Caki2 (cell line): ENCODE measurements at regions not wholly inside any gene's neighbourhood (a gene's known extent, or its start where the extent isn't known, plus 50 kb on each side); places are given as distances from the start of the nearest gene placed in this dataset.

Experiments
- DNase-seq: peaks from one replicate; pipeline ENCODE4 v3.0.0-alpha.2; 2015; ENCODE audit warnings: low read depth
- in situ Hi-C: cut with HindIII; loops from 2 replicates; pipeline ENCODE4 v1.10.0; 2016; ENCODE audit warnings: low sequenced_read_pairs, low pct_unique_long_range_greater_than_20kb, mixed read lengths

- no peak for DNase-seq
- in situ Hi-C loops: no loop called here
These were observed 90.6 kb downstream of the TNFSF13B start for GRCh38 chr13:108360139-108360538.

DNA sequence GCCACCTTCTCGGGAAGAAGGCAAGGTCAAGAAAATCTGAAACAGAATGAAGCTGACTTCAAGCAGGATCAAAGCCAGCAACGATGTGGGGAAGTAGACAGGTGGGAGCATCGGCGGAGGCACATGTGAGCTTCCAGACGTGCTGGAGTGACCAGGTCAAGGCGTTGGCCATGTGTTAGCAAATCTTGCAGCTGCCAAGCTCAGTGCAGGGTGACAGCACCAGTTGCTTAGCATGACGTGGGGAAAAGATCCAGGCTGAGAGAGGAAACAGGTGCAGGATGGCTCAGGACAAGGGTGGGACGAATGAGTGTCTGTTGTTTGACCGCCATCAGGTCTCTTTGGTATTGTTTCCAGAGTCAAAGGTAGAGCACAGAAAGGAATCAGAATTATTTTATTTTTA lies 92.3 kb downstream of the TNFSF13B start:
- no peak for DNase-seq
- in situ Hi-C loops: no loop called here

DNA sequence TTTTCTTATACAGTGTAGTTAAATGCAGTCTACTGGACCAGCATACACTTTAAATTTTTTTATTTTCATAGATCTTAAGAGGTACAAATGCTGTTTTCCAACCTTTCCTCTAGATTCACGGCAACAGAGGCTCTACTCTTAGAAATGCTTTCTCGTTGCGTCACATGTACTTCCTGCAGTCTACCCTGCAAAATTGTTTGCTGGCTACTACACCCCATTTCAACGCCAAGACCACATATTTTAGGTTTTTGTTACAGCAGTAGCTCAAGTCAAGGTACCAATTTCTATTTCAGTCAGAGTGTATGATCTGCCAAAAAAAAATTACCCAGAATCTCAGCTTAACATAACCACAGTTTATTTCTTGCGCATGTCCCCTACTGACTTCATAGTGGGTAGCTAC lies 94.1 kb downstream of the TNFSF13B start:
- no peak for DNase-seq
- in situ Hi-C loops: no loop called here

- in situ Hi-C loops: no loop called here
- DNase-seq: no peak
These were observed 95.7 kb downstream of the TNFSF13B start for GRCh38 chr13:108365255-108365654.

- DNase-seq: no peak
- in situ Hi-C loops: no loop called here
These were observed 98.9 kb downstream of the TNFSF13B start for GRCh38 chr13:108368250-108368905.

DNA sequence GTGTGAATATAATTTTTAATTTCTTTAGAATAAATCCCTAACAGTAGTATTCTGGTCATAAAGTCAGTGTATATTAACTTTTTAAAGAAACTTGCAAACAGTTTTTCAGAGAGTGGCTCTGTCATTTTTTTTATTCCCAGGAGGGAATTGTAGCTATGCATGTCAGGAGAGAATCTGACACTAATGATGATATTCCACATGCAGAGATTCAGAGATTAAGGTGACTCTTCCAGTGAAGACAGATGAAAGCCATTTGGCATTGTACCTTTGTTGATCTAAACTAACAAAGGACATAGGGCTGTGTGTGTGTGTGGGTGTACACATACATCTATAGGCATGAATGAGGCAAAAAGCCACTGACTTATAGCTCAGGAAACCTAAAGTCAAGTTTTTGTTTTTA lies 99.9 kb downstream of the TNFSF13B start:
- no peak for DNase-seq
- in situ Hi-C loops: no loop called here

DNA sequence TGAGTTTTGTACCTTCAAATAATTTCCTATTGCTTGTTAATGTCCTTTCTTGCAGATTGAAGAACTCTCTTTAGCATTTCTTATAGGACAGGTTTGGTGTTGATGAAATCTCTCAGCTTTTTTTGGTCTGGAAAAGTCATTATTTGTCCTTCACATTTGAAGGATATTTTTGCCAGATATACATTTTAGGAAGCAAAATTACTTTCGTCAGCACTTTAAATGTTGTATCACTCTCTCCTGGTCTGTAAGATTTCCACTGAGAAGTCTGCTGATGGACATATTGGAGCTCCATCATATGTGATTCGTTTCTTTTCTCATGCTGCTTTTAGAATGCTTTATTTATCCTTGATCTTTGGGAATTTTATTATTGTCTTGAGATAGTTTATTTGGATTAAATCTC lies 105.5 kb downstream of the TNFSF13B start:
- DNase-seq: no peak
- in situ Hi-C loops: no loop called here

DNA sequence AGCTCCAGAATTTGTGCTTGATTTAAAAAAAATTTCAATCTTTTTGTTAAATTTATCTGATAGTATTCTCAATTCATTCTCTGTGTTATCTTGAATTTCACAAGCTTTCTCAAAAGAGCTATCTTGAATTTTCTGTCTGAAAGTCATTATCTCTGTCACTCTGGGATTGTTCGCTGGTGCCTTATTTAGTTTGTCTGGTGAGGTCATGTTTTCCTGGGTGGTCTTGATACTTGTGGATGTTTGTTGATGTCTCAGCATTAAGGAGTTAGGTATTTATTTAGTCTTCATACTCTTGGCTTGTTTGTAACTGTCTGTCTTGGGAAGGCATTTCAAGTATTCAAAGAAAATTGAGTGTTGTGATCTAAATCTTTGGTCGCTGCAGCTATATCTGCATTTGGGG lies 106.3 kb downstream of the TNFSF13B start:
- in situ Hi-C loops: no loop called here
- no peak for DNase-seq

DNA sequence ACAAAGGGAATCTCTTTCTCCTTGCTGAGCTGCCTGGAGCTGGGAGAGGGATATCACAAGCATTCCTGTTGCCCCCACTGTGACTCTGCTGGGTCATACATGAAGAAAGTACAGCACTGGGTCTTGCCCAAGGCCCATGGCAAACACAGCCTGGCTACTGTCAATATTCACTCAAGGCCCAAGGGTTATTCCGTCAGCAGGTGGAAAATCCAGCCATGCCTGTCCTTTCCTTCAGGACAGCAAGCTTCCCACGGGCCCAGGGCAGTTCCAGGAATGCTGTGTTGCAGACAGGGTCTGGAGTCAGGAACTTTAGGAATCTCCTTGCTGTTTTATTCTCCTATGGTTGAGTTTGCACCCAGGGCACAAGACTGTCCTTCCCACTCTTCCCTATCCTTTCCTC lies 106.8 kb downstream of the TNFSF13B start:
- DNase-seq: no peak
- in situ Hi-C loops: no loop called here

- no peak for DNase-seq
- in situ Hi-C loops: no loop called here
These were observed 108.2 kb downstream of the TNFSF13B start for GRCh38 chr13:108377646-108378206.

GRCh38 chr13:108383667-108384066 lies 114.1 kb downstream of the TNFSF13B start:
- no peak for DNase-seq
- in situ Hi-C loops: no loop called here

- no peak for DNase-seq
- in situ Hi-C loops: no loop called here
These were observed 117.6 kb downstream of the TNFSF13B start for GRCh38 chr13:108387156-108387555.

DNA sequence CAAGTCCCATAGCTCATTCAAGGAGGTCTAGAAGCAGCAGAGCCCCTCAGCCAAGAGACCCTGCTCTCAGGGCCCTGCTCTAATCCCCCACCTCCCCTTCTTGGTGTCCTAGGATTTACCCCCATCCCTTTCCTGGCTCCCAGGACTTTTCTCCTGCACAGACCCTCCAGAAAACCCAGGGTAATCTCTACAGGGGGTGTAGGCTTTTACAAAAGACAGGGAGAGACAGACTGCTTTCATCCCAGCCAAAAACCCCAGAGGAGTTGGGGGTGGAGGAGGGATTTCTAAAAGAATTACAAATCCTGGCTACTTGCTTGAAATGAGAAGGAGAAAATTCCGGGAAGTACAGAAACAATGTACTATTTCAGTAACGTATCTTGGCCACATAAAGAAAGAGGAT lies 133.3 kb downstream of the TNFSF13B start:
- no peak for DNase-seq
- in situ Hi-C loops: no loop called here

- in situ Hi-C loops: no loop called here
- DNase-seq: no peak
These were observed 138.0 kb downstream of the TNFSF13B start for GRCh38 chr13:108407495-108407894.

DNA sequence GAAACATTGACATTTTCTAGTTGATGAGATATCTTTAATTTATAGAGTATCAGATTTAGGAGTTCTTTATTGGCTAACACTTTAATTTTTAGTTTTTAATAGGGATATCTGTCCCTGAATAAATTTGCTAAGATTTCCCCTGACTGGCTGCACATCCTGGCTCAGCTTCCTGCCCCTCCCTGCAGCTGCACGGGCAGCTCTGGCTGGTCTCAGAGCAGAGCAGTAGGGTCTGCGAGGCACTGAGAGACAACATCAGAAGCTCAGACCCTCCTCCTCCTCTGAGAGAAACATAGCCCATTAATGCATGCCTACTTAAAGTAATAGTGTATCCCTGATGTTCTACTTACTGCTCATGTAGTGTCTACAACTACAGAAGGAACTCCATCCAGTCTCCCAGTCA lies 139.2 kb downstream of the TNFSF13B start:
- in situ Hi-C loops: no loop called here

DNA sequence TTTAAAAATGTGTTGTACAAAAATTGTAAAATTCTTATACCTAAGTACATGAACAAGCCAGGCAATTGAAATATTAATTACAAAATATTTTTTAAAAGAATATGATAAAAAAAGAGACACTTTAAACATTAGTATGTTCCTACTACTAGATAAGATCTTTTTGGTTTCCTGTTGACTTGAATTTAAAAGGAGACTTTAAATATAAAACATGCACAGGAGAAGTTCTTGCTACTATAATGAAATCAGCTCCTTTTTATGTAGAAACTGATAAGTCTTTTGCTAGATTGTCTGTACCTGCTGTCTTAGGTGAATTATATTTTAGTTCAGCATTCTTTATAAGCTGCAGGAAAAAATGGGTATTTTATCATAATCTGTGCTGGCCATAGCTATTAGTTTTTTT lies 140.2 kb downstream of the TNFSF13B start:
- in situ Hi-C loops: no loop called here
- DNase-seq: no peak

More for the DNA sequence above, 139.2 kb downstream of the TNFSF13B start:
- no peak for DNase-seq

GRCh38 chr13:108419768-108420167 lies 150.2 kb downstream of the TNFSF13B start:
- in situ Hi-C loops: no loop called here

DNA sequence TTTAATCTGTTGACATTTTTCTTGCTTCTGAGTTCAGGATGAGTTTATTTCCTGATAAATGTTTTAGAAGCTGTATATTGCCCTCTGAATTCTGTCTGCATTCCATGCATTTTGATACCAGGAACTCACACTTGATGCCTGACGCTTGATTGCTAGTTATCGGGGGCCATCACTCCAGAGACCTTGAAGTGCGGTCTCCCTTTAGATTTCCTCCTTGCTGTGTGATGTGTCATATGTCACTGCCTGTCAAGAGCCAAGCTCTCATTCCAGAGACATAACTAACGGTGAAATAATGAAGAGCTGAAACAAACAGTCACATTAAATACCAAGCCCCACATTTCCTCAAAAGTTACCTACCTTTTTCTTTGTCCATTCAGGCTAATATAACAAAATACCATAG lies 155.5 kb downstream of the TNFSF13B start:
- DNase-seq: no peak
- in situ Hi-C loops: no loop called here

More at GRCh38 chr13:108419768-108420167, 150.2 kb downstream of the TNFSF13B start:
- no peak for DNase-seq

DNA sequence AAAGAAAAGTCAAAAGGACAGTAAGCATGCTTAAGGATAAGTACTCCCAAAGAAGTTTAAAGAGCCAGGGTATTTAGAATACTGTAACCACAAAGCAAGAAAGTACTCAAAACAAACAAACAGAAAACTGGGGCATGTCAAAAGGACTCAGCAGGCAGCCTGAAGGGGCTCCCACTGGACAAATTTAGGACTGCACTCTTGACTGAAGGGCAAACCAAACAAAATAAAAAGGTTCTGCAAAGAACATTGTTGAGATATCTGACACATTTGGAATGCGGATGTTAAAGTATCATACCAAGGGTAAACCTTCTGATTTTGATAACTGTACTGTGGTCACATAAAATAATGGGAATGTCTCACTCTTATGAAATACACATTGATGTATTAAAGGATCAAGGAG lies 157.4 kb downstream of the TNFSF13B start:
- in situ Hi-C loops: no loop called here
- no peak for DNase-seq

DNA sequence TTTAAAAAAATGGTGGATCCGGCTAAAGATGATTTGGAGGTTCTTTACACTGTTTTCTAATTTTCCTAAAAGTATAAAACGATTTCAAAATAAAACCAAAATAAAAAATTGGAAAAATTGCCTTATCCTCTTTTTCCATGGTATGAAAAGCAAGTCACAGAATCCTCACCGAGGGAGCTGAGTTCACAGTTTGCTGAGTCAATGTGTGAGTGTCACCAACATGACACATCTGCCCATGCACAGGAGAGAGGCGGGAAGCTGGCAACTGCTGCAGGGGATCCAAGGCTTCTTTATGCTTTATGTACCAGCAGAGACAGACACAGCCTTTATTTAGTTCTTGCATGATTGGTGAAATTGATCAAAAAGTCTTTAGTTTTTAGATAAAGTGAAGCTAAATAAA lies 157.8 kb downstream of the TNFSF13B start:
- in situ Hi-C loops: no loop called here

More for the DNA sequence above, 157.8 kb downstream of the TNFSF13B start:
- DNase-seq: peak; percentile 15
